ENCODE measurements at regions not wholly inside any gene's neighbourhood (a gene's known extent, or its start where the extent isn't known, plus 50 kb on each side); places are given as distances from the start of the nearest gene placed in this dataset.
A peak's percentile ranks its signal among the peaks of the same experiment; 100 is the strongest.

- TF ChIP-seq GATA1 (IDR thresholded peaks at IDR 0.05; ENCODE audit: low read depth, low read length) (no peak), POLR2A (IDR thresholded peaks at IDR 0.05; ENCODE audit: low read length) (no peak)
- DNase-seq: peak in 1 of 2 experiments; percentile 1
These were observed 973.1 kb downstream of the TMEM182 start for GRCh38 chr2:103734911-103735310.

- TF ChIP-seq POLR2A (IDR thresholded peaks at IDR 0.05; ENCODE audit: low read length): no peak
- no peak for TF ChIP-seq GATA1 (IDR thresholded peaks at IDR 0.05; ENCODE audit: low read depth, low read length)
These were observed 976.3 kb downstream of the TMEM182 start for GRCh38 chr2:103738108-103738507.

GRCh38 chr2:103738606-103739005, 976.8 kb downstream of the TMEM182 start:
- DNase-seq: no peak
- no peak for TF ChIP-seq POLR2A (IDR thresholded peaks at IDR 0.05; ENCODE audit: low read length)
- TF ChIP-seq GATA1 (IDR thresholded peaks at IDR 0.05; ENCODE audit: low read depth, low read length): no peak

More at GRCh38 chr2:103738108-103738507, 976.3 kb downstream of the TMEM182 start:
- no peak for DNase-seq

DNA sequence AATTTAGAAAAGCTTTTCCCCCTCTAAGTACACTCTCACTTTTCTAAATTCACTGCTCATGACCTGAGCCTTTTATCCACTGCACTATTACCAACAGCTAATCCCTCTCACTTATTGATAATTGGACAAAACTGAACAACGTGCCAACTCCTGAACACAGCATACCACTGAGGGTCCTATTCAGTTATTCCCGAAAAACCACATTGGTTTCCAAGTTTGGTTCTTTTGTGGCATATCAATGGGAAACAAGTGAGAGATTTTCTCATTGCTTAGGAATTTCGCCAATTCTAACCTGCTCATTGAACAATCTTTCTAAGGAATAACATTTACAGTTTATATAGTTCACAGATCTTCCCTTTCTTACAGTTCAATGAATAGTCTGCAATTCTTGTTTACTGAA, 977.4 kb downstream of the TMEM182 start:
- TF ChIP-seq POLR2A (IDR thresholded peaks at IDR 0.05; ENCODE audit: low read length): no peak
- no peak for TF ChIP-seq GATA1 (IDR thresholded peaks at IDR 0.05; ENCODE audit: low read depth, low read length)
- no peak for DNase-seq

DNA sequence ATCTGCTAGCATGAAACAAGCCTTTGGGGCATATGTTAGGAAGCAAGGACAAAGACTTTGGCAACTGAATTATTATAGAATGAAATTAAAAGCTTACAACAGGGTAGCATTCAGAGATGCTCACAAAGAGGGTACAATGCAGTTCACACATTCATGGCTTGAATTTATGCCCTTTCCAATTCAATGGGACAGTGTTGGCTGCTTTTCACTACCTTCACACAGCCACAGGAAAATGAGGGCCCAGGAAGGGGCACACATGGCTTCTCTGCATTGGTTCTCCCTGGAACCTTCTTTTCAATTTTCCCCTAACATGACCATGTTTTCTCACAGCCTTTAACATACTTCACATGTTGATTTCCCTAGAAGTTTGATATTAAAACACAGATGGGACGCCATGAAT, 978.1 kb downstream of the TMEM182 start:
- no peak for TF ChIP-seq GATA1 (IDR thresholded peaks at IDR 0.05; ENCODE audit: low read depth, low read length)
- TF ChIP-seq POLR2A (IDR thresholded peaks at IDR 0.05; ENCODE audit: low read length): no peak
- no peak for DNase-seq

GRCh38 chr2:103740631-103741030, 978.8 kb downstream of the TMEM182 start:
- no peak for DNase-seq
- TF ChIP-seq GATA1 (IDR thresholded peaks at IDR 0.05; ENCODE audit: low read depth, low read length): no peak
- no peak for TF ChIP-seq POLR2A (IDR thresholded peaks at IDR 0.05; ENCODE audit: low read length)

GRCh38 chr2:103743195-103743594, 981.4 kb downstream of the TMEM182 start:
- TF ChIP-seq GATA1 (IDR thresholded peaks at IDR 0.05; ENCODE audit: low read depth, low read length): no peak
- TF ChIP-seq POLR2A (IDR thresholded peaks at IDR 0.05; ENCODE audit: low read length): no peak
- DNase-seq: no peak

DNA sequence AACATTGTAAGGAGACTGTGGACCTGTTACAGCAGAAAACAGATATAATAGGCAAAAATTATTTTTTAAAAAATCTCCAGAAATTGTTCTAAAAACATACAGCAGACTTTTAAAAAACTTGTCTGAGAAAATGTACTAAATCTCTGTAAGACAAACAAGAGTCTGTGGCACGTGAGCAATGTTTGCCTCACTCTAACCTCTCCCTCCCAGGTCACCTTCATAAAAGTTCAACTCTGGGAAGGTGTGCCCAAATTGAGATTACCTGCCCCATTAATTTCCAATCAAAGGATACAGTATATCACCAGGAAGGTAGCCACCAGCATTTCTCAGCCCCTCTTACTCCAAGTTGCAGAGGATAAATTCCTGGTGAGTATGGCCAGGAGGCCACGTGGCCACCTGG, 992.7 kb downstream of the TMEM182 start:
- TF ChIP-seq GATA1 (IDR thresholded peaks at IDR 0.05; ENCODE audit: low read depth, low read length): no peak
- no peak for TF ChIP-seq POLR2A (IDR thresholded peaks at IDR 0.05; ENCODE audit: low read length)
- DNase-seq: no peak

GRCh38 chr2:103773884-103774283, 1012.1 kb downstream of the TMEM182 start:
- DNase-seq: no peak
- no peak for TF ChIP-seq GATA1 (IDR thresholded peaks at IDR 0.05; ENCODE audit: low read depth, low read length)
- no peak for TF ChIP-seq POLR2A (IDR thresholded peaks at IDR 0.05; ENCODE audit: low read length)

- no peak for TF ChIP-seq GATA1 (IDR thresholded peaks at IDR 0.05; ENCODE audit: low read depth, low read length)
- no peak for TF ChIP-seq POLR2A (IDR thresholded peaks at IDR 0.05; ENCODE audit: low read length)
- DNase-seq: no peak
These were observed 1018.4 kb downstream of the TMEM182 start for GRCh38 chr2:103780088-103780702.

- no peak for TF ChIP-seq POLR2A (IDR thresholded peaks at IDR 0.05; ENCODE audit: low read length)
- no peak for TF ChIP-seq GATA1 (IDR thresholded peaks at IDR 0.05; ENCODE audit: low read depth, low read length)
- DNase-seq: no peak
These were observed 1019.5 kb downstream of the TMEM182 start for GRCh38 chr2:103781313-103781712.

DNA sequence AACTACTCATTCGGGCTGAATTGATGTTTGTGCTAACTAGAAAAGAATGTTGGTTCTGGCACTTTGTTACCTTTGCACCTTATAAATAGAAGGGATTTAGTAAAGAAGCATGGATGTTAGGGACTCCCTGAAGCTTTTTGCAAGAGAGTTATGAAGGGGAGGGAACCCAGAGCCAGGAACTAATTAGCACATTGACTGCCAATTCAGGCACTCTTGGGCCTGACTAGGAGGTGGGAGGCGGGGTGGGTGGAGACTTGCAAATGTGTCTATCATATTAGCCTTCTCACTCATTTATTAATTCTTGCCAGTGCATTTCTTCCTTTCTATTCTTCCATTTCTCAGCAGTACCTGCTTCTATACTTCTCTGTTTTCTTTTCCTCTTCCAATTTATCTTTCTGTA, 1022.4 kb downstream of the TMEM182 start:
- no peak for DNase-seq
- TF ChIP-seq GATA1 (IDR thresholded peaks at IDR 0.05; ENCODE audit: low read depth, low read length) (no peak), POLR2A (IDR thresholded peaks at IDR 0.05; ENCODE audit: low read length) (no peak)

DNA sequence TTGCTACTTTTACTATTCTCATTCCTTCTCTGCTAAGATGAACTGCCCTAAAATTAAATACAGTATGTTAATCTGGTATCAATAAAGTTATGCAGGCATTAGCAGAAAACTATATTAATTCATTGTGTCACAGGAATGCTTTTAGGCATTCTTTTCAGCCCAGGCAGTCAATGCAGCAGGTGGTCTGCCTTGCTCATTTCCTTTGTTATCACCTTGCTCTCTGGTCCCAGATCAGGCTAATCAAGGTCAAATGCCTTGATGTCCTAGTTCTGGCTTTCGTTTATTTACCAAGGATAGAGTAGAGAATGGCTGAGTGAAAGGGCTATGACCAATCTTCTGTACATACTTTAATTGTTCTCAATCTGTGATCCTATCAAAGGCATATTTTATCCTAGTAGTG, 1023.6 kb downstream of the TMEM182 start:
- no peak for DNase-seq
- no peak for TF ChIP-seq POLR2A (IDR thresholded peaks at IDR 0.05; ENCODE audit: low read length)
- no peak for TF ChIP-seq GATA1 (IDR thresholded peaks at IDR 0.05; ENCODE audit: low read depth, low read length)

GRCh38 chr2:103785956-103786355, 1024.1 kb downstream of the TMEM182 start:
- DNase-seq: no peak
- TF ChIP-seq GATA1 (IDR thresholded peaks at IDR 0.05; ENCODE audit: low read depth, low read length): no peak
- TF ChIP-seq POLR2A (IDR thresholded peaks at IDR 0.05; ENCODE audit: low read length): no peak

DNA sequence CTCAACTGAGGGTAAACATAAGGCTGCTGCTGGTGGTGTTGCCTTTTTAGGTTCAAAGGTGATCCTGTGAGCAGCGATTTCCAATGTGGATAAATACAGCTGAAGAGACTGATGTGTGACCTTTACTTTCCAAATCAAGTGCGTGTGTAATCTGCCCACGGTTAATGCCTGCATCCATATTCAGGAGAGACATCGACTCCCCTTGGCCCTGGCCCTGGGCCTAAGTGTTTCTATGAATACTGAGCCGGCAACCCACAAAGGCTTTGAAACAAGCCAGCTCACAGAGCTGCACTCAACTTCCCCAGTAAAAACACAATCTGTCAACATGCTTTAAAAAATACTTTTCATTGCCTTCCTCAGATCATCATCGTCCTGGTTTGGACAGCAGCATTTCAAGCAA, 1026.6 kb downstream of the TMEM182 start:
- no peak for DNase-seq
- no peak for TF ChIP-seq GATA1 (IDR thresholded peaks at IDR 0.05; ENCODE audit: low read depth, low read length)
- no peak for TF ChIP-seq POLR2A (IDR thresholded peaks at IDR 0.05; ENCODE audit: low read length)
